Activated naive CD4-positive, alpha-beta T cell treated with anti-CD3 and anti-CD28 coated beads, Interleukin-2, amount 50 U/mL, for 24 hours (primary cell): ENCODE measurements at regions not wholly inside any gene's neighbourhood (a gene's known extent, or its start where the extent isn't known, plus 50 kb on each side); places are given as distances from the start of the nearest gene placed in this dataset.

Experiments
- H3K27ac Mint-ChIP-seq: one replicate; pipeline ENCODE4 v1.8.0; 2021; ENCODE audit warnings: mild to moderate bottlenecking, mixed read lengths
- H3K27me3 Mint-ChIP-seq: one replicate; pipeline ENCODE4 v1.8.0; 2021; ENCODE audit warnings: mixed read lengths
- H3K36me3 Mint-ChIP-seq: one replicate; pipeline ENCODE4 v1.8.0; 2021; ENCODE audit warnings: mixed read lengths
- H3K4me1 Mint-ChIP-seq: one replicate; pipeline ENCODE4 v1.8.0; 2021; ENCODE audit warnings: mixed read lengths
- H3K4me3 Mint-ChIP-seq: one replicate; pipeline ENCODE4 v1.8.0; 2021; ENCODE audit warnings: mild to moderate bottlenecking, mixed read lengths
- H3K9me3 Mint-ChIP-seq: one replicate; pipeline ENCODE4 v1.8.0; 2021; ENCODE audit warnings: mixed read lengths

DNA sequence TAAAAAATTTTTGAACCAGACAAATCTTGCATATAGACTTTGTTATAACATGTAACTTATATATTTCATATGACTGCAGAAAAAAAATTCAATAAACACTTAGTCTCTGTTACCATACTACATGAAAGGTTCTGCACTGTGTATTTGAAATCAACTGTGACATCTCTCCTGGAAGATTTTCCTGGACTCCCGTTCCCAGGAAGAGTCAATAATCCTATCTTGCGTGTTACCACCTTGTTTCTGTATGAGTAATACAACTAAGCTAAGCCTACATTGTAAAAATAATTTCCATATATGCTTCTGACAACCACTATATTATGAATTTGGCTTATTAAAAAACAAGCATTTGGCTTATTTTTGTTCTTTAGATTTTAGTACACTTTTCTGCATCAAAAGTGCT, 665.6 kb upstream of the SOX9 start:
- H3K27me3 Mint-ChIP-seq: no peaks in the 10 kb centered on the region
- no peaks in the 10 kb centered on the region for H3K4me1 Mint-ChIP-seq
- H3K9me3 Mint-ChIP-seq: no peaks in the 10 kb centered on the region
- no peak overlapping the region for H3K4me3 Mint-ChIP-seq
- H3K36me3 Mint-ChIP-seq: no peaks in the 10 kb centered on the region
- no peak overlapping the region for H3K27ac Mint-ChIP-seq

DNA sequence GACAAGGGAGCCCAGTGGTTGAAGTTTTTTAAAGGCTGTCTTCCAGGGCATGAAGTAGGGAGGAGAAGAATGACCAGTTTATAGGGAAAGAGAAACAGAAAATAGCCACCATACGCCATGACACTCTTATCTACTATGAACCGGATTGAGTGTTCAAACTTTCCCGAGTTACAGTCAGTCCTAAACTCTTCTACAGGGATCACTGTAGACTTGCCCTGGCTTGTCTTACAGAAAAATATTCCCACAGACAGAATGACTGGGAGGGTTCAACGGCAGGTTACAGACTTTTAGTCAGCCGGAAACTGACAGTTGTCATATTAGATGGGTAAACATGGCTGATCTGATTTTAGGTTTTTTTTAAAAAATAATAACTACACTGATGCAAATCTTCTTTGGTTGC, 662.5 kb upstream of the SOX9 start:
- Mint-ChIP-seq H3K27me3 (peaks cover 1% of the 10 kb centered on the region), H3K4me1 (no peaks in the 10 kb centered on the region), H3K9me3 (peaks cover 6% of the 10 kb centered on the region), H3K4me3 (no peak overlapping the region), H3K36me3 (no peaks in the 10 kb centered on the region), H3K27ac (no peak overlapping the region)

DNA sequence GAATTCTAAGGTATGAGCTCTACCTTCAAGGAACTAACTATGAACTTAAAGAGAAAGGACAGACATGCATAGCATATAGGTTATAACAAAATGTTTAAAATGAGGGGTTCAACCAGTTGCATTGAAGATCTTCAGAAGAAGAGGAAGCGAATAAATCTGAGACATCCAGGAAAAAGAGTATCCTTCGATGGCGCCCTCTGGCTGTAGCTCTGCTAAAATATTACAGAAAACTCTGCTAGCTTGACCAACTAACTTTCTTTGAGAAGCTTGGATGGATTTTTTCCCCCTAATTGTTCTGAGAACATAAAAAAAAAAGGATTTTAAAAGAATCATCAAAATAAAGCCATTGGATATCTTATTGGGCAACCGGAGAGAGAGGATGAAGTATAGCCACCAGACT, 659.9 kb upstream of the SOX9 start:
- peaks cover 6% of the 10 kb centered on the region for H3K9me3 Mint-ChIP-seq
- no peaks in the 10 kb centered on the region for H3K4me1 Mint-ChIP-seq
- H3K36me3 Mint-ChIP-seq: no peaks in the 10 kb centered on the region
- H3K4me3 Mint-ChIP-seq: no peak overlapping the region
- H3K27ac Mint-ChIP-seq: no peak overlapping the region
- peaks cover 1% of the 10 kb centered on the region for H3K27me3 Mint-ChIP-seq

DNA sequence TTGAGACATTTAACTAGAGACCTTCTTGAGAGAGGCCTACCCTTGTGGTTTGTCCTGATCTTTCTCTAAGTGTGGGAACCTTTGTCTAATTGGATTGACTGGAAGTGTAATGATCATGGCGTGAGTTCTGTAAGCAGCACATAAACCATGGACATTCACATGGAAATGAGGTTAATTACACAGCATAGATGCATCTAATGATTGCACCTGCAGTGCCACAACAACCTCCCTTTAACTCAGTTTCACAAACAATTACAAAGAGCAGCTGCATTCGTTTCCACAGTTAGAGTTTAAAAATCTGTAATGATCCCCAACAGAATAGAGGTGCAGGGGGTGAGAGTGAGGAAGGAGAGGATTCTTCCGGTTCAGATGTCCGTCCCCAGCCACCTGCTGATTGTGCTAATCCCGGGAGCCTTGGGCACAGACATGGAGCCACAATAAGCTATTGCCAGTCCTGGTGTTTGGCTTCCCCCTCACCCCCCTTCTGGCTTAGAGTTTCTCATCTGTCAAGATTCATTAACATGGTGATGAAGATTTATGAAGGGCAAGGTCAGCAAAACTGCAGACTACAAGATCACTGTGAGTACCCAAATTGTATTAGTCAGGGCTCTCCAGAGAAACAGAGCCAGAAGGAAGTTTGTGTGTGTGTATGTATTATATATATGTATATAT, 659.2 kb upstream of the SOX9 start:
- H3K27me3 Mint-ChIP-seq: peaks cover 1% of the 10 kb centered on the region
- H3K4me1 Mint-ChIP-seq: no peaks in the 10 kb centered on the region
- H3K36me3 Mint-ChIP-seq: no peaks in the 10 kb centered on the region
- H3K9me3 Mint-ChIP-seq: peaks cover 6% of the 10 kb centered on the region
- peak overlapping the region; percentile 26 for H3K27ac Mint-ChIP-seq
- H3K4me3 Mint-ChIP-seq: no peak overlapping the region

DNA sequence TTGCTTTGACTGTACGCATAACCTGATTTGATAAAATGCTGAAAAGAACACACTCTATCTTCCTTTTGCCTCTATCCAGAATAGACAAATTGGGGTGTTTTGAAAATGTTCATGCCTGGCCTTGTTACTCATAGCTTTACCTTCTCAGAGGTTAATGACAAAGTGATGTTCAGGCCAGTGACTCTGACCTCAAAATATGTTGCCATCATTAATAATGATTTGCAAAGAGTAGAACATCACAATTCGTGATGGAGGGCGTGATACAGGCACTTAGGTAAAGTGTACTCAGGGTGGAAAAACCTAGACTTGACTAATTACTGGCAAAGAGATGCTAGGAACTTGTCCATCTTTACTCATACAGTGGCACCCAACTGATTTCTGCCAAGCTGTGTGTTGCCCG, 656.6 kb upstream of the SOX9 start:
- Mint-ChIP-seq H3K4me3 (no peak overlapping the region), H3K27me3 (peaks cover 1% of the 10 kb centered on the region), H3K9me3 (peaks cover 6% of the 10 kb centered on the region), H3K36me3 (peaks cover 2% of the 10 kb centered on the region), H3K27ac (no peak overlapping the region), H3K4me1 (no peaks in the 10 kb centered on the region)

DNA sequence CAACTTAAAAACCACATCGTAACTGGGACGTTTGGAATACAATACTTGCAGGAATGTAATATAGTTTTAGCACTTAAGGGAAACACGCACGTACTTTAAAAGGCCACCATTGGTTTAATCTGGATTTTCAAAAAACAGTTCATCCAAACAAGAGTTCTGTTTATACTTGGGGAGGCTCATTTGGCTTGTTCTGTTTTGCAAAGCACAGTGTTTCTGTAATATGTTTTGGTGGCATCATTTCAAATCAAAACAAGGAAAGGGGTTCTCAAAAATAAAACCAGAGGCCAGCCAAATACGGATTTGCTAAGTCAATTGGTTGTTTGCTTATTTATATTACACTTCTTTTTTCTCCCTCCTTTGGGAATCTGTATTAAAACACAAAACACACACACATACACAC, 656.1 kb upstream of the SOX9 start:
- Mint-ChIP-seq H3K4me3 (no peak overlapping the region), H3K9me3 (peaks cover 6% of the 10 kb centered on the region), H3K36me3 (peaks cover 2% of the 10 kb centered on the region), H3K4me1 (no peaks in the 10 kb centered on the region), H3K27me3 (peaks cover 1% of the 10 kb centered on the region), H3K27ac (no peak overlapping the region)

DNA sequence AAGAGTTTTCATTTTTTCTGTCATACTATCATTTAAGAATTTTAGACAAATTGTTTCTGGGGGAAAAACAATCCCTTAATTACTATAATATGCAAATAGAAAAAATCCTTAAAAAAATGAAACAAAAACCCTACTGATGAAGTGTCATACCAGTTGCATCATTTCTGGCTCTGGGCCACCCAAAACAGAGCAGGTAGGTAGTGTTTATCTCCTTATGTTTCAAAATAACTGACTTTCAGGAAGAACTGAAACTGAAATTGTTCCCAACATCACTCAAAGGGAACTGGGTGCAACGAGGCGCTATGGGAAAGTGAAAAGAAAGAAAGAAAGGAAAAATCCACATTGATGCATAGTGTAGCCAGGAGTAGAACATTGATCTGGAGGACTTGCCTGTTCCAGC, 653.1 kb upstream of the SOX9 start:
- no peak overlapping the region for H3K4me3 Mint-ChIP-seq
- no peaks in the 10 kb centered on the region for H3K9me3 Mint-ChIP-seq
- no peak overlapping the region for H3K27ac Mint-ChIP-seq
- peaks cover 2% of the 10 kb centered on the region for H3K36me3 Mint-ChIP-seq
- H3K4me1 Mint-ChIP-seq: no peaks in the 10 kb centered on the region
- H3K27me3 Mint-ChIP-seq: peaks cover 1% of the 10 kb centered on the region

DNA sequence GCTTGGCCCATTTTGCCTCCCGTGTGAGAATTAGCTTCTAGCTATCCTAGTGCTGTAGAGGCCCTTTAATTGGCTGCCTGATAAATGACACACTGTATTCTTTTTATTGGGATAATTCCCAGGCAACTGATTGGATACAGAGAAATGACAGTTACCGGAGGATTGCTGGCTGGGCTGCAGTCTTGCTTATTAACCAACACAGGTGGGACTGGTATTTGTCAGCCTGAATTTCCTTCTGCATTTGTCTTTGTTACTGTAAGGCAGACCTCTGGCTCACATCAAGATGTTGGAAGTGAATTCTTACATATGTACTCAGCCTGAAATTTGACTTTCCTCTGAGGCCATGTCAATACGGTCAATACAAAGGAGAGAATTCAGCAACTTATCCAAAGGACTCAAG, 650.8 kb upstream of the SOX9 start:
- no peaks in the 10 kb centered on the region for H3K4me1 Mint-ChIP-seq
- no peak overlapping the region for H3K27ac Mint-ChIP-seq
- H3K4me3 Mint-ChIP-seq: no peak overlapping the region
- H3K36me3 Mint-ChIP-seq: peaks cover 2% of the 10 kb centered on the region
- H3K9me3 Mint-ChIP-seq: no peaks in the 10 kb centered on the region
- H3K27me3 Mint-ChIP-seq: peaks cover 1% of the 10 kb centered on the region

DNA sequence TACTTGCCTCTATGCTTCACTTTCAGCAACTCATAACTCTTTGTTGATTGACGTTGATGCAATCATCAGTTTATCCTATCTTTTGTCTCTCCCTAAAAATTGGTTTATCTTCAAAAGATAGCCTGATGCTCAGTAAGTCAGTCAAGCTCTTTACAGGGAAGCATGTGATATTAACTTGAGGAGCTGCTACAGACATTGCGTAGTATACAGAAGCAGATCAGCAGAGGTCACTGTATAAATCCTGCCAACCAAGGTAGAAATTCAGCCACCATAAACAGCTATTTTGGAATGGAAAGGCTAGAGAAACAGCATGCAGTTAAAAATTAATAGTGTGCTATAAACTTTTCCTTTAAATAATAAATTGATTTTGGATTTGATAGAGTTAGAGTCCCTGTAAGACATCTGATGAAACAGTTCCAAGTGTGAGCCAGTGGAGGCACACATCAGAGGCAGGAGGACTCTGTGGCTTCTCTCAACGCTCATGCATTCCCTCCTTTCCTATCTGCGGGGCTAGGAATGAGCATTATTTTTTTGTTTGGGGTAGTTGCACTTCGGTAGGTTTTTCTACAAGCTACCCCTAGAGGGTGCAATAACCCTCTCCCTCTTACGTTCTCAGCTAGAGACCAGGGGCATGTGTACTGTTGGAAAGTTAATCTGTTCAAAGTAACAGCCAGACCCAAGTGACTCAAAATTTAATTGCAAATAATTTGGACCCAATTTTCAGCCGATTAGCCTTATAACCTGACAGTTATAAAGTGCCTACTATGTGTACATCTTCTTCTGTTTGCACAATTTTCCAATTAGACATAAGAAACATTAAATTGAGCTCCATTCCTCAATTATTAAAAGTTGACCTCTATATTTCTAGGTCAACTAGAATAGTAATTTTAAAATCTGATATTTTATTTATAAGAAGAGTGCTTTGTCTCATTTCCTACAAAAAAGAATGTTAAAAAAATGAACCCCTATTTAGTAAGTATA, 647.7 kb upstream of the SOX9 start:
- Mint-ChIP-seq H3K9me3 (peaks cover 2% of the 10 kb centered on the region), H3K4me1 (no peaks in the 10 kb centered on the region), H3K4me3 (no peak overlapping the region), H3K36me3 (no peaks in the 10 kb centered on the region), H3K27me3 (peaks cover 1% of the 10 kb centered on the region), H3K27ac (no peak overlapping the region)

DNA sequence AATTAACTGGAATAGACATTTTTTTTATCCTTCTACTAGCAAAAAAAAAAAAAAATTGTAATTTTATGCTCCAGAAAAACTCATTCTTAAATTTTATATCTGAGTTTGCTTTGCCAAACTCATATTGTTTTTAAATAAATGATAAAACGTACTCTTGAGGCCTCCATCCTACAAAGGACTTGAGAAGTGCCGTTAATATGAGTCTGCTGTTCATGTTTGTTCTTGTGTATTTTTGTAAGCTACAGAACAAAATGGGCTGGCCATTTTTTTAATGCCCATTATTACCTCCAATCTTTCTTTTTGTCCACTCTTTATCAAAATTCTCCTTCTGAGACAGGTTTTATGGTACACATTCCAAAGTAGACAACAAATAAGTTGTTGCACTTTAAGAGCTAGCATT, 643.5 kb upstream of the SOX9 start:
- Mint-ChIP-seq H3K4me1 (no peaks in the 10 kb centered on the region), H3K27ac (no peak overlapping the region), H3K27me3 (peaks cover 2% of the 10 kb centered on the region), H3K36me3 (no peaks in the 10 kb centered on the region), H3K4me3 (no peak overlapping the region), H3K9me3 (peaks cover 5% of the 10 kb centered on the region)

DNA sequence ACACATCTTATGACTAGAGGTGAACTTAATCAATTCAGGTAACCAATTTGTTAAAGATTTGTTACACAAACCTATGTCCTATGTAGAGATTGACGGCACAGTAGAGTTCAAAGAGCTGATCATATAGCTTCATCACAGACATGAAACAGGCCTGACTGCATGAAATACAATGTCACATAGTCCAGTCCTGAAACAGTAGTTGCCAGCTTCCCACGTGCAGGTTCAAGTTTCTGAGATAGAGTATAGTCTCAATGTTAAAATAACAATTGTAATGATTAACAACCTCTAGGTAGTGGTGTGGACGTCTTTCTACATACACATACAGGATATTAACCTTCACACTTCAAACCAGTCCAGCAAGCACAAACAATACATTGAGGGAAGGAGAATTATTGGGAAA, 640.7 kb upstream of the SOX9 start:
- Mint-ChIP-seq H3K36me3 (no peaks in the 10 kb centered on the region), H3K9me3 (peaks cover 5% of the 10 kb centered on the region), H3K4me1 (no peaks in the 10 kb centered on the region), H3K27ac (no peak overlapping the region), H3K4me3 (no peak overlapping the region), H3K27me3 (peaks cover 2% of the 10 kb centered on the region)

DNA sequence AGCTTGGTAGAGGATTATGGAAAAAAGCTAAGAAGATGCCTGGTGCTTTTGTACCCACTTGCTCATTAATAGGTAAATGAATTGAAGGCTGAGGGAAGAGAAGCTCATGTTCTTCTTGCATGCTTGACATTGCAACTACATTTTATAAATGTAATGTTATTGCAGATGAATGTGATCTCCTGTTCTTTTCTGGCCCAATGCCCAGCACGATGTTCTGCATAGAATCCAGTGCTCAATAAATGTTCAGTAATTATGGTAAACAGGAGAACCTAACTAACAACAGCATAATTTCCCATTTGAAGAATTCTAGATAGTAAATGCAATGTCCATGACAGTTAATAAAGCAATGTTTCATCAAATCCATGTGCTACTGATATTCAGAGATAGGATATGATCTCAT, 638.2 kb upstream of the SOX9 start:
- Mint-ChIP-seq H3K9me3 (peaks cover 5% of the 10 kb centered on the region), H3K36me3 (no peaks in the 10 kb centered on the region), H3K27ac (no peak overlapping the region), H3K4me1 (no peaks in the 10 kb centered on the region), H3K4me3 (no peak overlapping the region), H3K27me3 (peaks cover 2% of the 10 kb centered on the region)

DNA sequence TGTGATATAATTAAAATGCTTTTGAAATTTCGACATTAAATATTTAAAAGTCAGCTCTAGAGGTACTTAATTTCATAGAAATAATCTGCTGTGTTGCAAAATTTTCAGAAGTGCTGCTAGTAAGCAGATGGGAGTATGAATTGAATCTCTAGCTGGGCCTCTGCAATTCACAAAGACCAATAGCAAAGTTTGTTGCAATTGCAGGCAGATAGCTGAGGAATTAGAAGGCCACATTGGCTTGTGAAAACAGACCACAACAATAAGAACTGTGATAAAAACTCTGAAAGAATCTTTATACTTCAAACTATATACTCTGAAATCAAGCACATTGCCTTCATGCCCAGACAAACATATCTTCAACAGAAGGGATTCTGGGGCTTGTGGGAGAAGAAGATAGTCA, 636.3 kb upstream of the SOX9 start:
- no peaks in the 10 kb centered on the region for H3K9me3 Mint-ChIP-seq
- H3K27me3 Mint-ChIP-seq: no peaks in the 10 kb centered on the region
- H3K4me1 Mint-ChIP-seq: no peaks in the 10 kb centered on the region
- H3K27ac Mint-ChIP-seq: no peak overlapping the region
- H3K36me3 Mint-ChIP-seq: no peaks in the 10 kb centered on the region
- no peak overlapping the region for H3K4me3 Mint-ChIP-seq

DNA sequence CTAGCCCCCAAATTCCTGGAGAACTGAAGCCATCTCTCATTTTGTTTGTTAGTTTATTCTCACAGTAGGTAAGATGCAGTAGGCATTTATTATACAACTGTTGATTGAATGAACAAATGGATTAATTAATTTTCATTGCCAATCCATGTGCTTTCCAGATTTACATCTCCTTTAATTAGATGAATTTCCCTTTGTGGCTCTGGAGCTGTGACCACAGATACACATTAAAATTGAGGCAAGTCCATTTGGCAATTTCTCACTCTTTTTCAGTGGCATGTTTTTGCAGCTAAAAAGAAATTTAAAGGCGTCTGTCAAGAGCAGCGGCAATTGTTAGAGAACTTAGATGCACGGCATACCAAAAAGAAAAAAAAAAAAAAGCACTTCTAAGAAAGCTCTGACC, 635.4 kb upstream of the SOX9 start:
- Mint-ChIP-seq H3K9me3 (no peaks in the 10 kb centered on the region), H3K36me3 (no peaks in the 10 kb centered on the region), H3K27me3 (no peaks in the 10 kb centered on the region), H3K4me3 (no peak overlapping the region), H3K27ac (no peak overlapping the region), H3K4me1 (no peaks in the 10 kb centered on the region)

DNA sequence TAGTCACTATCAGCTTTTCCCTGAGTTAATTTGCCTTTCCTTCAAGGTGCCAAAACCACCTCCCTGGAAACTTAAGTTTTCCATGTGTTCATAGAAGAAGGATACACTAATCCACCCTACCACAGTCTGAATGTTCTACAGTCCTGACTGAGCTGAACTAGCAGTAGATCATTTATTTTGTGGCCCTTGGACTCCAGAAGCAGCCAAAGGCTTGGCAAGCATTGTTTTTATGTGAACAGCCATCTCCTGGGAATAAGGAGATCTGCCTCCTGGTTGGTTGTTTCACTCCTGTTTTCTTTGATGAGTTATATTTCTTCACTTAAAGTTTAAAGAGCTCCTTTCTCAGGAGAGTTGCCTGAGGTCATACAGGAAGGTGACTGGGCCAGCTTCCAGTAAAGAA, 634.6 kb upstream of the SOX9 start:
- H3K9me3 Mint-ChIP-seq: no peaks in the 10 kb centered on the region
- no peak overlapping the region for H3K27ac Mint-ChIP-seq

DNA sequence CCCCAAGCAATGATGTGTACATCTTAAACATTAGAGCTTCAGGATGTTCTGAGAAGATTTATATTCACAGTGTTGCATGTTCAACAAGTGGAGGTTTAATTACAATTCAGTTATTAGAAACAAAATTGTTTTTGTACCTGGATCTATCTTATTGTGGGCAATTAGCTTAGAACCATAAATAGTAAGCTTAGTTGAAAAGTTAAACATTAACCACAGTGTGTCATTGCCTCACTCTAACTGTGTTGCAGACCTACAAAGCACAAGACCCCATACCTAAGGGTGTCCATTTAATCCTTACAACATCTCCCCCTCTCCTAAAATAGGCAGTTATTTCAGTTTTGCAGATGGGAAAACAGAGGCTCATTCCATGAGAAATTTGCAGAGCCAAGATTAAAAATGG, 632.0 kb upstream of the SOX9 start:
- Mint-ChIP-seq H3K27ac (no peak overlapping the region), H3K36me3 (no peaks in the 10 kb centered on the region), H3K9me3 (no peaks in the 10 kb centered on the region), H3K4me1 (no peaks in the 10 kb centered on the region), H3K27me3 (no peaks in the 10 kb centered on the region), H3K4me3 (no peak overlapping the region)

More for the DNA sequence above, 634.6 kb upstream of the SOX9 start:
- Mint-ChIP-seq H3K4me3 (no peak overlapping the region), H3K27me3 (no peaks in the 10 kb centered on the region), H3K36me3 (no peaks in the 10 kb centered on the region), H3K4me1 (no peaks in the 10 kb centered on the region)
